GM12878 (cell line): ENCODE measurements at regions not wholly inside any gene's neighbourhood (a gene's known extent, or its start where the extent isn't known, plus 50 kb on each side); places are given as distances from the start of the nearest gene placed in this dataset.

Experiments
- ATAC-seq: fragments of 200-7000 bp; cut with Tn5 transposase; 3 replicates; pipeline ENCODE4 v1.9.1; 2020; ENCODE audit warnings: mild to moderate bottlenecking, moderate library complexity
- BruUV-seq: library from RNA; stranded (reverse); fragments of 400-500 nt; replicated peaks from 2 replicates; lab custom pipeline; 2021; lab: Mats Ljungman, UMichigan
- CTCF ChIA-PET: fragments of 300-600 bp; sonication (Branson Sonifier 250); formaldehyde crosslinking; extraction: SDS; loops from one replicate; lab custom pipeline; 2021; ENCODE audit warnings: inconsistent platforms; lab: Yijun Ruan, JAX
- POLR2A ChIA-PET: fragments of 350-600 bp; formaldehyde crosslinking; extraction: SDS; loops from one replicate; lab custom pipeline; 2021; ENCODE audit warnings: inconsistent platforms; lab: Charles Lee
- RAD21 ChIA-PET: fragments of 300-600 bp; sonication (Branson Sonifier 250); formaldehyde crosslinking; loops from one replicate; lab custom pipeline; 2023; ENCODE audit warnings: antibody characterized with exemption; ENCODE audit not compliant: unreplicated experiment; lab: Charles Lee
- SMC1A ChIA-PET: fragments of 300-600 bp; sonication (Branson Sonifier 250); formaldehyde crosslinking; loops from one replicate; lab custom pipeline; 2023; ENCODE audit not compliant: unreplicated experiment, uncharacterized antibody; lab: Charles Lee
- DNase-seq: peaks from one replicate; pipeline ENCODE4 v3.0.0-alpha.2; 2011; ENCODE audit warnings: low read depth, low spot score
- FAIRE-seq: peaks from 3 replicates; lab custom pipeline; 2011; peaks lifted over from hg19 to GRCh38; lab: Jason Lieb, UNC
- H2AFZ ChIP-seq: 2 replicates; pipeline ENCODE4 v1.6.0; 2011; ENCODE audit warnings: low read depth, low read length, control low read depth; ENCODE audit not compliant: control insufficient read depth
- H3K27ac ChIP-seq: 2 replicates; pipeline ENCODE4 v1.5.1; 2011; ENCODE audit warnings: control low read depth; ENCODE audit not compliant: control insufficient read depth, insufficient read depth
- H3K27me3 ChIP-seq, 2 experiments: replicated peaks in 1 of 2; 2 replicates each; pipeline versions ENCODE4 v1.6.0 to v1.6.1; 2011; ENCODE audit warnings: low read length in 1 of 2; ENCODE audit not compliant: control insufficient read depth in 2 of 2, insufficient read depth in 2 of 2
- H3K36me3 ChIP-seq, 2 experiments: 2 replicates each; pipeline ENCODE4 v1.5.1; 2011; ENCODE audit warnings: low read length in 1 of 2; ENCODE audit not compliant: control insufficient read depth in 2 of 2, insufficient read depth in 2 of 2
- H3K4me1 ChIP-seq: 2 replicates; pipeline ENCODE4 v1.6.1; 2011; ENCODE audit warnings: mild to moderate bottlenecking, low read length, moderate library complexity, mixed read lengths; ENCODE audit not compliant: control insufficient read depth, insufficient read depth
- H3K4me2 ChIP-seq: 2 replicates; pipeline ENCODE4 v1.6.0; 2011; ENCODE audit warnings: control low read depth; ENCODE audit not compliant: control insufficient read depth, insufficient read depth
- H3K4me3 ChIP-seq: fragments of 200-600 bp; sonication (generic); 2 replicates; pipeline ENCODE4 v1.5.1; 2016
- H3K79me2 ChIP-seq: 2 replicates; pipeline ENCODE4 v1.6.0; 2011; ENCODE audit warnings: low read length; ENCODE audit not compliant: control insufficient read depth, insufficient read depth
- H3K9ac ChIP-seq: 2 replicates; pipeline ENCODE4 v1.8.0; 2011; ENCODE audit warnings: low read length, control low read depth, mixed read lengths; ENCODE audit not compliant: control insufficient read depth, insufficient read depth
- H3K9me3 ChIP-seq: replicated peaks from 3 replicates; pipeline ENCODE4 v1.5.1; 2011; ENCODE audit warnings: mild to moderate bottlenecking, low read length; ENCODE audit not compliant: control insufficient read depth, insufficient read depth
- H4K20me1 ChIP-seq: 2 replicates; pipeline ENCODE4 v1.6.0; 2011; ENCODE audit not compliant: control insufficient read depth, insufficient read depth
- ASH2L ChIP-seq: fragments of 300-600, 200-600 bp; sonication (generic); IDR thresholded peaks from 2 replicates; pipeline ENCODE4 v1.6.1; 2017; ENCODE audit warnings: low read depth, mild to moderate bottlenecking, borderline replicate concordance
- EED ChIP-seq: sonication (generic); IDR thresholded peaks from 2 replicates; pipeline ENCODE4 v1.6.1; 2016; ENCODE audit warnings: antibody characterized with exemption, low read depth
- HCFC1 ChIP-seq: fragments of 150-350 bp; IDR thresholded peaks from 2 replicates; pipeline ENCODE4 v1.6.1; 2014; ENCODE audit warnings: low read length
- JUND ChIP-seq: IDR thresholded peaks from 2 replicates; pipeline ENCODE4 v1.6.1; 2012; ENCODE audit warnings: low read depth, mild to moderate bottlenecking, low read length, improper control_type of control experiment, moderate library complexity
- LARP7 ChIP-seq: fragments of 450-650 bp; IDR thresholded peaks from 2 replicates; pipeline ENCODE4 v1.6.1; 2017; ENCODE audit warnings: mild to moderate bottlenecking
- PKNOX1 ChIP-seq: fragments of 450-650 bp; IDR thresholded peaks from 2 replicates; pipeline ENCODE4 v1.6.1; 2016; ENCODE audit warnings: mild to moderate bottlenecking
- SMARCA5 ChIP-seq: fragments of 450-650 bp; IDR thresholded peaks from 2 replicates; pipeline ENCODE4 v1.6.1; 2017; ENCODE audit warnings: mild to moderate bottlenecking
- SUZ12 ChIP-seq: fragments of 200-600 bp; sonication (generic); IDR thresholded peaks from one replicate; pipeline ENCODE4 v1.6.1; 2018; ENCODE audit warnings: antibody characterized with exemption, mild to moderate bottlenecking; ENCODE audit not compliant: unreplicated experiment
- TARDBP ChIP-seq: IDR thresholded peaks from 2 replicates; pipeline ENCODE4 v1.6.1; 2016; ENCODE audit warnings: borderline replicate concordance
- ZNF592 ChIP-seq: fragments of 450-650 bp; IDR thresholded peaks from 2 replicates; pipeline ENCODE4 v1.6.1; 2017; ENCODE audit warnings: mild to moderate bottlenecking, moderate library complexity
- WGBS: methylation state at CpG from one replicate; pipeline ENCODE4 v1.1.6; 2016; ENCODE audit warnings: low lambda C conversion rate; ENCODE audit not compliant: insufficient replicate concordance, insufficient coverage; ENCODE audit errors: missing lambda C conversion rate; 5-methylcytosine and 5-hydroxymethylcytosine counted together
- in situ Hi-C: fragments of 300-500 bp; cut with MboI; formaldehyde crosslinking; loops from 9 replicates; pipeline ENCODE4 v1.14.3; 2018; ENCODE audit warnings: mixed read lengths
- intact Hi-C: fragments of 100-400 bp; cut with micrococcal nuclease; formaldehyde crosslinking; loops from one replicate; pipeline ENCODE4 v1.14.2; 2022; ENCODE audit not compliant: unreplicated experiment

- no peak overlapping the region for H3K4me3 ChIP-seq
- H3K9me3 ChIP-seq = no peaks in the 10 kb centered on the region
- TF ChIP-seq SUZ12 (no peak), PKNOX1 (no peak), HCFC1 (no peak), TARDBP (no peak), JUND (no peak), ZNF592 (no peak), ASH2L (no peak), EED (no peak), LARP7 (no peak), SMARCA5 (no peak)
- no peaks in the 10 kb centered on the region; a peak in 1 of 4 replicates for H3K27me3 ChIP-seq
- 0% methylated on average over 1 of the region's 1 CpG for WGBS
- H3K9ac ChIP-seq = no peak overlapping the region
- no peaks in the 10 kb centered on the region for H3K36me3 ChIP-seq
- ChIA-PET CTCF (interaction anchor here (1.6 kb wide), 1 partner anchor 10 kb away, joined by 6 read pairs; no protein-coding TSS in a partner anchor), RAD21 (no interaction called here), POLR2A (no interaction called here), SMC1A (interaction anchor here (0.9 to 1.3 kb wide), 3 partner anchors 10 to 19 kb away, joined by 3 read pairs; no protein-coding TSS in a partner anchor)
- ATAC-seq = no peak
- no peak for FAIRE-seq
- in situ Hi-C loops (no loop called here), intact Hi-C loops (no loop called here)
- H3K4me2 ChIP-seq = no peak overlapping the region
- H4K20me1 ChIP-seq = no peaks in the 10 kb centered on the region
- no peak overlapping the region for H2AFZ ChIP-seq
- no TSS peak for BruUV-seq
- H3K4me1 ChIP-seq = no peaks in the 10 kb centered on the region
- no peak for DNase-seq
- no peaks in the 10 kb centered on the region for H3K79me2 ChIP-seq
- H3K27ac ChIP-seq = no peak overlapping the region
These were observed 118.5 kb upstream of the MIR17HG start for GRCh38 chr13:91228940-91229339.
